ENCODE measurements at regions not wholly inside any gene's neighbourhood (a gene's known extent, or its start where the extent isn't known, plus 50 kb on each side); places are given as distances from the start of the nearest gene placed in this dataset.
A peak's percentile ranks its signal among the peaks of the same experiment; 100 is the strongest.

- peaks cover 87% of the 10 kb centered on the region for H3K27me3 ChIP-seq
- TF ChIP-seq EP300 (IDR thresholded peaks at IDR 0.05) (no peak), CTCF (IDR thresholded peaks at IDR 0.05) (no peak), POLR2AphosphoS5 (IDR thresholded peaks at IDR 0.05) (no peak), POLR2A (IDR thresholded peaks at IDR 0.05) (no peak)
- H3K27ac ChIP-seq = no peak overlapping the region
- no peaks in the 10 kb centered on the region for H3K36me3 ChIP-seq
- H3K9me3 ChIP-seq = no peaks in the 10 kb centered on the region
- WGBS, 2 donors (ENCODE audit: low coverage in 1 of 2) = no CpG with 5 or more reads among the region's 12 CpGs
- H3K4me1 ChIP-seq = peaks cover 0 to 46% (median 10%) of the 10 kb centered on the region in 3 donors
- no peak overlapping the region for H3K4me3 ChIP-seq
- no peak for ATAC-seq
Observed at GRCh38 chr20:62580733-62581132, 61.6 kb upstream of the SLCO4A1 start.

- Histone ChIP-seq H3K36me3 (no peaks in the 10 kb centered on the region), H3K27ac (no peak overlapping the region), H3K4me3 (no peak overlapping the region), H3K4me1 (peaks cover 0 to 46% (median 10%) of the 10 kb centered on the region in 3 donors), H3K9me3 (no peaks in the 10 kb centered on the region), H3K27me3 (peaks cover 88% of the 10 kb centered on the region)
- no peak for ATAC-seq
- no peak for TF ChIP-seq POLR2A (IDR thresholded peaks at IDR 0.05)
- no peak for TF ChIP-seq EP300 (IDR thresholded peaks at IDR 0.05)
- TF ChIP-seq CTCF (IDR thresholded peaks at IDR 0.05) = no peak
- WGBS, 2 donors (ENCODE audit: low coverage in 1 of 2) = no CpG with 5 or more reads among the region's 23 CpGs
Observed at GRCh38 chr20:62581308-62581707, 61.0 kb upstream of the SLCO4A1 start.

DNA sequence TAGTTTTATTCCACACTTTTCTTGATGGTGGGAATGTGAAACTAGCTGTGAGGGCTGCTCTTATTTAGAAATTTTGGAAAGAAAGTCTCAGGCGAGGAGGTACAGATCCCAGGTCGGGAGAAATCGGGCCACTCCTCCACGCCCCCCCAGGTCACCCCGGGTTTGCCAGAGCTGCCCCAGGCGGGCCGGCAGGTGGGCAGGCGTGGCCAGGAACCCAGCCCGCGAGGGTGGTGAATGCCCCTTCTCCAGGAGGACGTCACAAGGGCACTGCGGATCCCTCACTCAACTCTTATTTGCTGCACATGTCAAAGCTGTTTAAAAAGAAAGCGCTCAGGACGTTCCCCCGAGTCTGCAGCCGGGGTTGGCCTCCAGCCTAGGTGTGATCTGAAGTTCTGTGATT, 60.5 kb upstream of the SLCO4A1 start:
- Histone ChIP-seq H3K4me1 (peaks cover 0 to 46% (median 10%) of the 10 kb centered on the region in 3 donors), H3K4me3 (no peak overlapping the region), H3K9me3 (no peaks in the 10 kb centered on the region), H3K27ac (no peak overlapping the region), H3K27me3 (peaks cover 88% of the 10 kb centered on the region), H3K36me3 (no peaks in the 10 kb centered on the region)
- TF ChIP-seq EP300 (IDR thresholded peaks at IDR 0.05) = no peak
- TF ChIP-seq CTCF (IDR thresholded peaks at IDR 0.05) = no peak
- no peak for TF ChIP-seq POLR2A (IDR thresholded peaks at IDR 0.05)
- no peak for TF ChIP-seq POLR2AphosphoS5 (IDR thresholded peaks at IDR 0.05)
- 7% methylated on average over 3 of the region's 16 CpGs; no CpG with 5 or more reads in 1 of the 2 donors for WGBS, 2 donors (ENCODE audit: low coverage in 1 of 2)
- no peak for ATAC-seq

DNA sequence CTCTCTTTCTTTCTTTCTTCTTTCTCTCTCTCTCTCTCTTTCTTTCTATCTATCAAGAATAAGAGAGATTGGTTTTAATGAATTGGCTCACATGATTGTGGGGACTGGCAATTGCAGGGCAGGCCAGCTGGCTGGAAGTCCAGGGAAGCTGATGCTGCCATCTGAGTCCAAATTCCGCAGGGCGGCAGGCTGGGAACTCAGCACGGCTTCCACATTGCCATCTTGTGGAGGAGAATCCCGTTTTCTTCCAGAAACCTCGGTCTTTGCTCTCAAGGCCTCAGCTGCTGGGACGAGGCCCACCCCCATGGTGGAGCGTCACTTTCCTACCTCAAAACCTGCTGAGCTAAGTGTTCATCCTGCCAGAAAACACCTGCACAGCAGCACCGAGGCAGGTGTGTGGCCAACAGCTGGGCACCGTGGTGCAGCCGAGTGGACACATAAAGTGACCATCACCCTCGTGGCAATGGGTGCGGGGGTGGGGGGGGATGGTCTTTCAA, 58.8 kb upstream of the SLCO4A1 start:
- ATAC-seq = peak; percentile 16
- 5 to 40% methylated on average over 1 to 4 of the region's 12 CpGs for WGBS, 2 donors (ENCODE audit: low coverage in 1 of 2)
- Histone ChIP-seq H3K4me1 (peaks cover 0 to 39% (median 10%) of the 10 kb centered on the region in 3 donors), H3K36me3 (no peaks in the 10 kb centered on the region), H3K9me3 (no peaks in the 10 kb centered on the region), H3K27me3 (peaks cover 88% of the 10 kb centered on the region), H3K27ac (no peak overlapping the region), H3K4me3 (no peak overlapping the region)
- TF ChIP-seq CTCF (IDR thresholded peaks at IDR 0.05) (peak in 3 of 4 experiments; percentile 41 to 55 (median 50)), POLR2A (IDR thresholded peaks at IDR 0.05) (no peak), POLR2AphosphoS5 (IDR thresholded peaks at IDR 0.05) (peak; percentile 24), EP300 (IDR thresholded peaks at IDR 0.05) (no peak)

GRCh38 chr20:62584671-62585460, 57.4 kb upstream of the SLCO4A1 start:
- peaks cover 90% of the 10 kb centered on the region for H3K27me3 ChIP-seq

More at GRCh38 chr20:62584671-62585460, 57.4 kb upstream of the SLCO4A1 start:
- Histone ChIP-seq H3K4me1 (peaks cover 0 to 45% (median 10%) of the 10 kb centered on the region in 3 donors), H3K9me3 (no peaks in the 10 kb centered on the region), H3K27ac (no peak overlapping the region), H3K4me3 (no peak overlapping the region), H3K36me3 (no peaks in the 10 kb centered on the region)
- no peak for TF ChIP-seq EP300 (IDR thresholded peaks at IDR 0.05)
- TF ChIP-seq POLR2A (IDR thresholded peaks at IDR 0.05) = no peak
- no peak for TF ChIP-seq CTCF (IDR thresholded peaks at IDR 0.05)
- no peak for TF ChIP-seq POLR2AphosphoS5 (IDR thresholded peaks at IDR 0.05)
- no peak for ATAC-seq
- WGBS, 2 donors (ENCODE audit: low coverage in 1 of 2) = 58 to 65% methylated on average over 4 to 10 of the region's 16 CpGs
